ENCODE measurements at regions not wholly inside any gene's neighbourhood (a gene's known extent, or its start where the extent isn't known, plus 50 kb on each side); places are given as distances from the start of the nearest gene placed in this dataset.

DNA sequence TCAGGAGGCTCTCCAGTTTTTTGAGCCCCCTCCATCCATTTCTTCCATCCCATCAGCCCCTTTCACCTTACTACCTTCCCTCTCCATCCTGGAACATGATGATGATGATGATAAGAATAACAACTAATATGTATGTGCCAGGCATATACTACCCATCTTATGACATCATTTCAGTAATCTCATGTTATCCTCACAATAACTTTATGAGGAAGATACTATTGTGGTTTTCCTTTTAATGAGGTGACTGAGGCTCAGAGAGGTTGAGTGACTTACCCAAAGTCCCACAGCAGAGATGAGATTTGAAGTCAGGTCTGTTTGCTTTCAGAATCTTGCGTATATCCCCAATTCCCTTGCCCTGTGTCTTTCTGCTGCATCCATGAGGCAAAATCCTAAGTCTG lies 55.1 kb downstream of the RTL9 start:
- no peak for TF ChIP-seq YY1 (IDR thresholded peaks at IDR 0.05; ENCODE audit: insufficient read depth, insufficient read length)
- TF ChIP-seq SUZ12 (IDR thresholded peaks at IDR 0.05; ENCODE audit: extremely low read depth, insufficient read depth, insufficient read length): no peak

Measured in NT2/D1 (cell line).